SK-N-SH (cell line): ENCODE measurements at regions not wholly inside any gene's neighbourhood (a gene's known extent, or its start where the extent isn't known, plus 50 kb on each side); places are given as distances from the start of the nearest gene placed in this dataset.

Experiments
- CHD2 ChIP-seq: fragments of 150-350 bp; IDR thresholded peaks from 2 replicates; pipeline ENCODE4 v1.6.1; 2018; ENCODE audit warnings: low read length; ENCODE audit not compliant: partially characterized antibody
- GATA2 ChIP-seq: sonication (generic); formaldehyde crosslinking; IDR thresholded peaks from 2 replicates; pipeline ENCODE4 v1.5.0; 2020; ENCODE audit warnings: mild to moderate bottlenecking, missing genetic modification reagents
- JUND ChIP-seq: IDR thresholded peaks from 2 replicates; pipeline ENCODE4 v1.4.0; 2012
- NRF1 ChIP-seq: IDR thresholded peaks from 2 replicates; pipeline ENCODE4 v1.6.1; 2012; ENCODE audit warnings: low read depth, mild to moderate bottlenecking, low read length
- RAD21 ChIP-seq: IDR thresholded peaks from 2 replicates; pipeline ENCODE4 v1.6.1; 2012; ENCODE audit warnings: mild to moderate bottlenecking, low read length
- RXRA ChIP-seq: IDR thresholded peaks from 2 replicates; pipeline ENCODE4 v1.4.0; 2012; ENCODE audit warnings: low read depth, mild to moderate bottlenecking, borderline replicate concordance
- SIN3A ChIP-seq: IDR thresholded peaks from 2 replicates; pipeline ENCODE4 v1.6.1; 2012; ENCODE audit warnings: low read depth, mild to moderate bottlenecking, low read length, moderate library complexity, borderline replicate concordance
- TAF1 ChIP-seq: IDR thresholded peaks from 2 replicates; pipeline ENCODE4 v1.6.1; 2012; ENCODE audit warnings: low read depth, mild to moderate bottlenecking, low read length, moderate library complexity, borderline replicate concordance
- YY1 ChIP-seq: IDR thresholded peaks from 2 replicates; pipeline ENCODE4 v1.4.0; 2012; ENCODE audit warnings: low read depth, mild to moderate bottlenecking
- TF ChIP-seq, protein P1 (sequence below): fragments of 200-600 bp; sonication (generic); IDR thresholded peaks from 2 replicates; pipeline ENCODE4 v1.6.1; 2017; ENCODE audit warnings: antibody characterized with exemption, mild to moderate bottlenecking, moderate library complexity

DNA sequence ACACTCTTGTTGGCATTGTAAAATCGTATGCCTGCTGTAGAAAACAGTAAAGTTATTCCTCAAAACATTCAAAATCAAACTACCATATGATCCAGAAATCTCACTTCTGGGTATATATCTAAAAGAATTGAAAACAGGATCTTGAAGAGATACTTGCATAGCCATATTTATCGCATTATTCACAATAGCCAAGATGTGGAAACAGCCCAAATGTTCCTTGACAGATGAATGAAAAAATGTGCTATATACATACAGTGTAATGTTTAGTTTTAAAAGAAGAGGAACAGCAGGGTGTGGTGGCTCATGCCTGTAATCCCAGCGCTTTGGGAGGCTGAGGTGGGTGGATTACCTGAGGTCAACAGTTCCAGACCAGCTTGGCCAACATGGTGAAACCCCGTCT, 234.1 kb upstream of the DAB2 start:
- TF ChIP-seq CHD2 = no peak
- no peak for TF ChIP-seq RXRA
- no peak for TF ChIP-seq GATA2
- TF ChIP-seq, protein P1, sequence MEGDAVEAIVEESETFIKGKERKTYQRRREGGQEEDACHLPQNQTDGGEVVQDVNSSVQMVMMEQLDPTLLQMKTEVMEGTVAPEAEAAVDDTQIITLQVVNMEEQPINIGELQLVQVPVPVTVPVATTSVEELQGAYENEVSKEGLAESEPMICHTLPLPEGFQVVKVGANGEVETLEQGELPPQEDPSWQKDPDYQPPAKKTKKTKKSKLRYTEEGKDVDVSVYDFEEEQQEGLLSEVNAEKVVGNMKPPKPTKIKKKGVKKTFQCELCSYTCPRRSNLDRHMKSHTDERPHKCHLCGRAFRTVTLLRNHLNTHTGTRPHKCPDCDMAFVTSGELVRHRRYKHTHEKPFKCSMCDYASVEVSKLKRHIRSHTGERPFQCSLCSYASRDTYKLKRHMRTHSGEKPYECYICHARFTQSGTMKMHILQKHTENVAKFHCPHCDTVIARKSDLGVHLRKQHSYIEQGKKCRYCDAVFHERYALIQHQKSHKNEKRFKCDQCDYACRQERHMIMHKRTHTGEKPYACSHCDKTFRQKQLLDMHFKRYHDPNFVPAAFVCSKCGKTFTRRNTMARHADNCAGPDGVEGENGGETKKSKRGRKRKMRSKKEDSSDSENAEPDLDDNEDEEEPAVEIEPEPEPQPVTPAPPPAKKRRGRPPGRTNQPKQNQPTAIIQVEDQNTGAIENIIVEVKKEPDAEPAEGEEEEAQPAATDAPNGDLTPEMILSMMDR = no peak
- no peak for TF ChIP-seq RAD21
- TF ChIP-seq NRF1 = no peak
- no peak for TF ChIP-seq JUND
- no peak for TF ChIP-seq TAF1
- no peak for TF ChIP-seq YY1
- TF ChIP-seq SIN3A = no peak
